ENCODE measurements at regions not wholly inside any gene's neighbourhood (a gene's known extent, or its start where the extent isn't known, plus 50 kb on each side); places are given as distances from the start of the nearest gene placed in this dataset.

DNA sequence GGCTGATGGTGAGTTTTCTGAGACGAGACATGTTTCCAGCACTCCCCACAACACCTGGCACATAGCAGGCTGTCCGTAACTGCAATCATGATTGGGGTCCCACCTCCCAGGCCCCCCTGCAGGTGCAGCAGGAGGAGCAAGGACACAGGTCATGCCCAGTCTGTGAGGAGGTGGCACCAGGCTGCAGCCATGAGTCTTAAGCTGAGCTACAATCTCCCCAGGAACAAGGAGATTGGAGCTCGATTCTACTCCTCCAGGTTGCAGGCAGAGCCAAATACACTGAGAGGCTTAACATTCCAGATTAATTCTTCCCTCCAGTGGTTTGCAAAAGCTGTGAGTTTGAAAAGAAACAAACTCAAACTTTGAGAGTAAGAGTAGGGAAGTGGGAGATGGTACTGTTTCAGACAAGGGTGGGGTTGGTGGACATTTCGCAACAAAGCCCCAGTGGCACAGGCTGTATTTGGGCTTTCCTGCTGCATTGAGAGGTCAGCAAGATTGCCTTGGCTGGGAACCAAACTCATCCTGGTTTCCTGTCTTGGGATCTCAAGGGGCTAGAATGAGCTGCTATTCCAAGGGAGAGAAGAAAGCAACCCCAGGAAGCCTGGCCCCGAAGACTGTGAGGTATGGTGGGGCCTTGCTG lies 64.8 kb upstream of the GALNT2 start:
- CTCF ChIA-PET: interaction anchor here (1.4 kb wide), 1 partner anchor 12 kb away, joined by 4 read pairs; no protein-coding TSS in a partner anchor
- DNase-seq (ENCODE audit: extremely low spot score): no peak
- POLR2A ChIA-PET: interaction anchor here (0.7 kb wide), 1 partner anchor 11 kb away, joined by 3 read pairs; no protein-coding TSS in a partner anchor
- TF ChIP-seq, protein P1, sequence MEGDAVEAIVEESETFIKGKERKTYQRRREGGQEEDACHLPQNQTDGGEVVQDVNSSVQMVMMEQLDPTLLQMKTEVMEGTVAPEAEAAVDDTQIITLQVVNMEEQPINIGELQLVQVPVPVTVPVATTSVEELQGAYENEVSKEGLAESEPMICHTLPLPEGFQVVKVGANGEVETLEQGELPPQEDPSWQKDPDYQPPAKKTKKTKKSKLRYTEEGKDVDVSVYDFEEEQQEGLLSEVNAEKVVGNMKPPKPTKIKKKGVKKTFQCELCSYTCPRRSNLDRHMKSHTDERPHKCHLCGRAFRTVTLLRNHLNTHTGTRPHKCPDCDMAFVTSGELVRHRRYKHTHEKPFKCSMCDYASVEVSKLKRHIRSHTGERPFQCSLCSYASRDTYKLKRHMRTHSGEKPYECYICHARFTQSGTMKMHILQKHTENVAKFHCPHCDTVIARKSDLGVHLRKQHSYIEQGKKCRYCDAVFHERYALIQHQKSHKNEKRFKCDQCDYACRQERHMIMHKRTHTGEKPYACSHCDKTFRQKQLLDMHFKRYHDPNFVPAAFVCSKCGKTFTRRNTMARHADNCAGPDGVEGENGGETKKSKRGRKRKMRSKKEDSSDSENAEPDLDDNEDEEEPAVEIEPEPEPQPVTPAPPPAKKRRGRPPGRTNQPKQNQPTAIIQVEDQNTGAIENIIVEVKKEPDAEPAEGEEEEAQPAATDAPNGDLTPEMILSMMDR (IDR thresholded peaks at IDR 0.05; ENCODE audit: control extremely low read depth, extremely low read depth, low read depth, missing control alignments): no peak

DNA sequence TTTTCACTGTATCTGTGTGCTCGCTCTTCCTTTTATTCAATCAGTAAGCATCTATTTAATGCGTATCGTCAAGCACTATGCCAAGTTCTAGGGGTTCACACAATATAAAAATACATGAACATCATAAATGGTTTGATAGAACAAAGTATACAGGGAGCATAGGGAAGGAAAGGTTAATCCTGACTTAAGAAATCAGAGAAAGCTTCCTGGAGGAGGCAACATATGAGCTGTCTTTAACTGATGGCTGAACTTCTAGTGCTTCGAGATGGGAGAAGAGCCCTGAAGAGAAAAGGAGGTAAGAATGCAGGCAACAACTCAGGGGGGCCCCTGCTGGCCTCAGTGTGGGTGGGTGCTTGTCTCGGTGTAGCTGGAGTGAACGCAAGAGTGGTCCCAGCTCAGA lies 63.6 kb upstream of the GALNT2 start:
- TF ChIP-seq, protein P1 (IDR thresholded peaks at IDR 0.05; ENCODE audit: control extremely low read depth, extremely low read depth, low read depth, missing control alignments): no peak
- DNase-seq (ENCODE audit: extremely low spot score): no peak
- CTCF ChIA-PET: interaction anchor here (1.0 kb wide), 1 partner anchor 15 kb away, joined by 3 read pairs; no protein-coding TSS in a partner anchor
- POLR2A ChIA-PET: interaction anchor here (0.5 kb wide), 1 partner anchor 1067 kb away, joined by 5 read pairs; no protein-coding TSS in a partner anchor

DNA sequence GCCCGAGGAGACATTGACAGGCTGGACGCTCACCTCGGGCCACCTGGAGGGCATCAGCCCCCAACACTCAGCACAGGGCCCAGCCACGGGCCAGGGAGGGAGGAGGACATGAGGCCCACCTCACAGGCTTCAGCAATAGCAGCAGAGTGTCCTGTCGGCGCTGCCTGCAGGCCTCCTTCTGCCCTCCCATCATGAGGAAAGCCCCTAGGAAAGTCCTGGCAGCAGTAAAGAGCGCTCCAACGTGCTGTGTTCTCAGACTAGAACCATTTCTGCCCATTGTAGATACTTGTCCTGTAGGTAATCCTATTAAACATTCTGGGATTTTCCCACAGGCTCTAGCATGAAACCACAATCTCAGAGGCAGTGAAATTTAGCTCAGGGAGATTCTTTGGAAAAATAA lies 62.0 kb upstream of the GALNT2 start:
- DNase-seq (ENCODE audit: extremely low spot score): peak; percentile 28
- TF ChIP-seq, protein P1 (IDR thresholded peaks at IDR 0.05; ENCODE audit: control extremely low read depth, extremely low read depth, low read depth, missing control alignments): no peak
- CTCF ChIA-PET: interaction anchor here (1.2 kb wide), 1 partner anchor 9 kb away, joined by 4 read pairs; no protein-coding TSS in a partner anchor
- POLR2A ChIA-PET: no interaction called here

DNA sequence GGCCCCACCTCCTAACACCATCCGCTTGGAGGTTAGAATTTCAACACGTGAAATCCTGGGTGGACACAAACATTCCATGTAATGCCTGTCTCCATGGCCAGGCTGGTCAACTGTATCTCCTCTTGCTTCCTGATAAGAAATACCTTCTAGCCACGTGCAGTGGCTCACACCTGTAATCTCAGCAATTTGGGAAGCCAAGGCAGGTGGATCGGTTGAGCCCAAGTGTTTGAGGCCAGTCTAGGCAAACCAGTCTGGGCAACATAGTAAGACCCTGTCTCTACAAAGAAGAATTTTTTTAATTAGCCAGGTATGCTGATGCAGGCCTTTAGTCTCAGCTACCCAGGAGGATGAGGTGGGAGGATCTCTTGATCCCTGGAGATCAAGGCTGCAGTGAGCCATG lies 58.3 kb upstream of the GALNT2 start:
- DNase-seq (ENCODE audit: extremely low spot score): no peak
- TF ChIP-seq, protein P1 (IDR thresholded peaks at IDR 0.05; ENCODE audit: control extremely low read depth, extremely low read depth, low read depth, missing control alignments): no peak
- ChIA-PET CTCF (no interaction called here), POLR2A (no interaction called here)

DNA sequence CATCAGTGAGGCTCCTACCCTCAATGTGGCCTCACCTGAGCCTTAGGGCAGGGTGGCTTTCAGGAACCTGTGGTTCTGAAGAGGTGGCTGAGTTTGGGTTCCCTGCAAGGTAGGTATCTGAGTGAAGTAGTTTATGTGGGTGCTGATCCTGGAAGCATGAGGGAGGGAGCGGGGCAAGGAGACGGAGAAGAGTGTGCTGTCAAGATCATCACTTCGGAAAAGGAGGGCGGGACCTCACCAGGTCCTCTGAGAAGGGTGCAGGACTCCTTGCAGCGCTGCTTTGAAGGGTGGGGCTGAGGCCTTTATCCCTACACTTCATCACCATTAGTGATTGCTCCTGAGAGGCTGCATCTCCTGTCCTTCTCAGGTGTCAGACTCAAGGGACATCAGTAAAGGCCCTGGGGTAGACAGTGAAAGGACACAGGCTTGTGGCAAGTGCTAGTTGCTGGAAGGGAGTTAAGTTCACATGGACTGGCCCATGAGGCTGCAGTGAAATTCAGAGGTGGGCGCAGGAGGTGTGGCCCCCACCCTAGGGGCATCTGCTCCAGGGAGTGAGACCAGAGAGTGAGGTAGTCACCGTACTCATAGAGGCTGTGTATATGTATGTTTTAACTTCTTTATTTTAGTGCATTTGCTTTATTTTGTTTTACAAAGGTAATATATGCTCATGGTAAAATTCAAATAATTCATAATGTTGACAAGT lies 57.3 kb upstream of the GALNT2 start:
- TF ChIP-seq, protein P1 (IDR thresholded peaks at IDR 0.05; ENCODE audit: control extremely low read depth, extremely low read depth, low read depth, missing control alignments): no peak
- POLR2A ChIA-PET: no interaction called here
- DNase-seq (ENCODE audit: extremely low spot score): no peak
- CTCF ChIA-PET: no interaction called here

DNA sequence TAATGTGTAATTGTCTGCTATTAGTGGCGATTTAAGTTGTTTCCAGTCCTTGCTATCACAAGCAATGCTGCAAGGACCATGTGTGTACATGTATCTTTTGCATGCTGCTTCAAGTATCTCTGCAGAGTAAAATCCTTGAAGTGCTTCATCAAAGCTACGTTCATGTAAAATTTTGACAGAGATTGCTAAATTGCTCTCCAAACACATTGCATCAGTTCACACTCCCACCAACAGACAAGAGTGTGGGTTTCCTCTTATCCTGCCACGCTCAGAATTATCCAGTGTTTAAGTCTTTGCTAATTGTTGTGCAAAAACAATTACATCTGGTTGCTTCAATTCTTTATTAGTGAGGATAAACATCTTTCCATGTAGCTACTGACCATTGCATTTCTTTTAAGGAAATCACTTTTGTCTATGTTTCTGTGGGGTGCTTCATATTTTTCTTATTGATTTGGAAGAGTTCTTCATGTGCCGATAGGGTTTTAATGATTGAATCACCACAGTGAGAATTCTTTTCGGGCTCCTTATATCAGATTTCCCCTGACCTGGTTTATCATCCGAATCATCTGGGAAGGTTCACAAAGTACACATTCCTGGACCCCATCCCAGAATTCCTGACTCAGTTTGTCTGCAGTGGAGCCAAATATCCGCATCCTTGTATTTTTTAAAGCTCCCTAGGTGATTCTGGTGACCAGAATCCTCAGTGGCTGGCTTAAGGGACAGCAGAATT lies 56.3 kb upstream of the GALNT2 start:
- CTCF ChIA-PET: no interaction called here
- POLR2A ChIA-PET: no interaction called here
- TF ChIP-seq, protein P1 (IDR thresholded peaks at IDR 0.05; ENCODE audit: control extremely low read depth, extremely low read depth, low read depth, missing control alignments): no peak
- DNase-seq (ENCODE audit: extremely low spot score): no peak

Measured in GM10248 (cell line).